ENCODE measurements at regions not wholly inside any gene's neighbourhood (a gene's known extent, or its start where the extent isn't known, plus 50 kb on each side); places are given as distances from the start of the nearest gene placed in this dataset.
"Not testable (repeated sequence)": the region's sequence is repeated elsewhere in the genome, so short reads cannot be mapped to it uniquely, and the experiment has no call there.

DNA sequence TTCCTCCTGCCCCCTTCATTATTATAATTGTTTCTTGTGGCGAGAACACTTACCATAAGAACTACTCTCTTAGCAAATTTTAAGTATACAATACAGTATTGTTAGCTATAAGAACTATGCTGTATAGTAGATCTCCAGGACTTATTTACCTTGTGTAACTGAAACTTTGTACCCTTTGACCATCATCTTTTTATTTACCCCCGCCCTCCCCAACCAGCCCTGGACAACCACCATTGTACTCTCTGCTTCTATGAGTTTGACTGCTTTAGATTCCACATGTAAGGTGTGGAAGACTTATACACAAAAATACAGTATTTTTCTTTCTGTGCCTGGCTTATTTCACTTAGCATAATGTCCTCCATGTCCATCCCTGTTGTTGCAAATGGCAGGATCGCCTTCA is 161.1 kb downstream of the PHF8 start:
- H3K4me3 ChIP-seq (ENCODE audit: low read length) = no peak overlapping the region
- no peaks in the 10 kb centered on the region for H3K4me1 ChIP-seq (ENCODE audit: control insufficient read depth, insufficient read depth, low read length)
- H3K27me3 ChIP-seq (ENCODE audit: control insufficient read depth, insufficient read depth) = no peaks in the 10 kb centered on the region
- ATAC-seq = no peak
- DNase-seq = no peak
- H3K27ac ChIP-seq (ENCODE audit: low read length) = no peak overlapping the region
- intact Hi-C loops (cut with DNase I) = no loop called here
- H3K9me3 ChIP-seq (ENCODE audit: control insufficient read depth, low read length) = no peaks in the 10 kb centered on the region
- 96% methylated on average over 3 of the region's 3 CpGs for WGBS

GRCh38 chrX:53882331-53882730 is 161.9 kb downstream of the PHF8 start:
- DNase-seq (no peak), ATAC-seq (peak in 1 of 2 donors; percentile 51)
- no peaks in the 10 kb centered on the region for H3K27me3 ChIP-seq (ENCODE audit: control insufficient read depth, insufficient read depth)
- no peak overlapping the region for H3K4me3 ChIP-seq (ENCODE audit: low read length)
- intact Hi-C loops (cut with DNase I) = no loop called here
- 26% methylated on average over 6 of the region's 6 CpGs for WGBS
- H3K27ac ChIP-seq (ENCODE audit: low read length) = no peak overlapping the region
- no peaks in the 10 kb centered on the region for H3K9me3 ChIP-seq (ENCODE audit: control insufficient read depth, low read length)
- no peaks in the 10 kb centered on the region for H3K4me1 ChIP-seq (ENCODE audit: control insufficient read depth, insufficient read depth, low read length)

GRCh38 chrX:53880786-53881185 is 163.5 kb downstream of the PHF8 start:
- intact Hi-C loops (cut with DNase I); DNase-seq; H3K4me1 ChIP-seq (ENCODE audit: control insufficient read depth, insufficient read depth, low read length); H3K27ac ChIP-seq (ENCODE audit: low read length); H3K4me3 ChIP-seq (ENCODE audit: low read length); H3K27me3 ChIP-seq (ENCODE audit: control insufficient read depth, insufficient read depth); ATAC-seq; H3K9me3 ChIP-seq (ENCODE audit: control insufficient read depth, low read length): not testable (repeated sequence)
- WGBS = 34% methylated on average over 2 of the region's 2 CpGs

- 89% methylated on average over 4 of the region's 4 CpGs for WGBS
- H3K4me3 ChIP-seq (ENCODE audit: low read length) = no peak overlapping the region
- intact Hi-C loops (cut with DNase I) = no loop called here
- no peaks in the 10 kb centered on the region for H3K4me1 ChIP-seq (ENCODE audit: control insufficient read depth, insufficient read depth, low read length)
- H3K9me3 ChIP-seq (ENCODE audit: control insufficient read depth, low read length) = no peaks in the 10 kb centered on the region
- ATAC-seq = no peak
- DNase-seq = no peak
- H3K27me3 ChIP-seq (ENCODE audit: control insufficient read depth, insufficient read depth) = no peaks in the 10 kb centered on the region
- no peak overlapping the region for H3K27ac ChIP-seq (ENCODE audit: low read length)
Observed at GRCh38 chrX:53859890-53860289, 173.4 kb upstream of the HUWE1 start.

DNA sequence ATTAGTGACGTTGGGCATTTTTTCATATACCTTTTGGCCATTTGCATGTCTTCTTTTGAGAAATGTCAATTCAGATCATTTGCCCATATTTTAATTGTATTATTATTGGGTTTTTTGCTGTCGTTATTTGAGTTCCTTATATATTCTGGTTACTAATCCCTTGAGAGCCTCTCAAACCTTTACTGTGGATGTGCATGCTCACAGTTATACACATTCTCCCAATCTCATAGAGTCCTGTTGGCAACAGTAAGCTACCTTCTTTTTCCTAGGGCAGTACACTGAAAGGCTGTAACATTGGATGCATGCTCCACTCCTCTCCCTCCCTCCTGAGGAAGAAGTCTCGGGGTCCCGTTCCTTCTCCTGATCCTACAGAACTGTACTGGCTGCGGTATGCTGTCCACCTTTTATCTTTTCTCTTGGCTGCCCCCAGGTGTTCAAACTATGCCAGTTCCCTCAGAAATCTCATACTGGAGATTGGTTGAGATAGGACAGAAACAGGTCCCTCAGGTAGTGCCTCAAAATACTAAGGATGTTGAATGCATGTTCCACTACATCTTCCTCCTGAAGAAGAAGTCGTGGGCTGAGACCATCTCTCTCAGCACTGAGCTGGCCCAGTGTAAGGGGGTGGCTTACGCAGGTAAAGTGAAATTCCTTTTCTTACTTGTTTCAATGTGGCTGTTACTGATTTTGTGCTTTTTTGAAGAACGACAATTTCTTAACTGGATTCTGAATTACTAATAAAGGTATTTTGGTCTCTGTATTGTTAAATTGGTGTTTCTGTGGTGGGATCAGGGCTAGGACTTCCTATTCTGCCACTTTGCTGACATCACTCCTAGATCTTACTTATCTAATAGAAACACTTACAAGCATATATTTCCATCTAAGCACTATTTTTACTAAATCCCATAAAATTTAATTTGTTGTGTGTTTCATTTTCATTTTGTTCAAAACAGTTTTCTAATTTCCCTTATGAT is 145.4 kb upstream of the HUWE1 start:
- Histone ChIP-seq H3K4me1 (ENCODE audit: control insufficient read depth, insufficient read depth, low read length) (no peaks in the 10 kb centered on the region), H3K27ac (ENCODE audit: low read length) (no peak overlapping the region), H3K4me3 (ENCODE audit: low read length) (no peak overlapping the region), H3K27me3 (ENCODE audit: control insufficient read depth, insufficient read depth) (no peaks in the 10 kb centered on the region), H3K9me3 (ENCODE audit: control insufficient read depth, low read length) (no peaks in the 10 kb centered on the region)
- ATAC-seq (no peak), DNase-seq (no peak)
- 41% methylated on average over 8 of the region's 8 CpGs for WGBS
- intact Hi-C loops (cut with DNase I) = no loop called here

GRCh38 chrX:53824686-53825085 is 138.2 kb upstream of the HUWE1 start:
- H3K4me3 ChIP-seq (ENCODE audit: low read length) = no peak overlapping the region
- no peaks in the 10 kb centered on the region for H3K4me1 ChIP-seq (ENCODE audit: control insufficient read depth, insufficient read depth, low read length)
- H3K27ac ChIP-seq (ENCODE audit: low read length) = no peak overlapping the region
- no peaks in the 10 kb centered on the region for H3K27me3 ChIP-seq (ENCODE audit: control insufficient read depth, insufficient read depth)
- 76% methylated on average over 2 of the region's 2 CpGs for WGBS
- DNase-seq (no peak), ATAC-seq (no peak)
- intact Hi-C loops (cut with DNase I) = no loop called here
- no peaks in the 10 kb centered on the region for H3K9me3 ChIP-seq (ENCODE audit: control insufficient read depth, low read length)

- H3K4me3 ChIP-seq (ENCODE audit: low read length); ATAC-seq; H3K27me3 ChIP-seq (ENCODE audit: control insufficient read depth, insufficient read depth); DNase-seq; H3K4me1 ChIP-seq (ENCODE audit: control insufficient read depth, insufficient read depth, low read length); H3K27ac ChIP-seq (ENCODE audit: low read length); intact Hi-C loops (cut with DNase I); H3K9me3 ChIP-seq (ENCODE audit: control insufficient read depth, low read length): not testable (repeated sequence)
- WGBS = 92% methylated on average over 1 of the region's 1 CpG
Observed at GRCh38 chrX:53818115-53818514, 131.6 kb upstream of the HUWE1 start.

DNA sequence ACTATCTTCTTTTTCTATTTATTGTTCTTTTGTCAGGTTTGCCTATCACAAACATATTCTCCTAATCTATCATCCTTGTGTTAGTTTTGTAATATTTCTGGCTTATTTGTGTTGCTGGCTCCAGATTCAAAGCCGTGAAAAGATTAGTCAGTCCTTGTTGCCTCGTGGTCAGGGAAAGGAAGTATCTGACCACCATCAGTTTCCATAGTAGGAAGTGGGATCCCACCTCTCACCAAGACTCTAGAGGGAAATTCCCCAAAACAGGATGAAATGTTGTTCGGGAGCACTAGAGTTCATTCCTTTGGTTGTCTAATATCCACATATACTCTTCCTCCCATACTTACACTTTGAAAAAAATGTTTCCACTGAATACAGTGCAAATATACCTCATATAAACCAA is 131.0 kb upstream of the HUWE1 start:
- H3K4me3 ChIP-seq (ENCODE audit: low read length) = no peak overlapping the region
- DNase-seq (no peak), ATAC-seq (no peak)
- H3K27ac ChIP-seq (ENCODE audit: low read length) = no peak overlapping the region
- intact Hi-C loops (cut with DNase I) = no loop called here
- H3K27me3 ChIP-seq (ENCODE audit: control insufficient read depth, insufficient read depth) = no peaks in the 10 kb centered on the region
- 49% methylated on average over 3 of the region's 3 CpGs for WGBS
- no peaks in the 10 kb centered on the region for H3K9me3 ChIP-seq (ENCODE audit: control insufficient read depth, low read length)
- H3K4me1 ChIP-seq (ENCODE audit: control insufficient read depth, insufficient read depth, low read length) = no peaks in the 10 kb centered on the region

- no peak for DNase-seq
- intact Hi-C loops (cut with DNase I) = no loop called here
Observed at GRCh38 chrX:53813670-53814440, 127.3 kb upstream of the HUWE1 start.

GRCh38 chrX:53798281-53798680 is 111.8 kb upstream of the HUWE1 start:
- Histone ChIP-seq H3K4me1 (ENCODE audit: control insufficient read depth, insufficient read depth, low read length) (no peaks in the 10 kb centered on the region), H3K27me3 (ENCODE audit: control insufficient read depth, insufficient read depth) (no peaks in the 10 kb centered on the region), H3K4me3 (ENCODE audit: low read length) (no peak overlapping the region), H3K9me3 (ENCODE audit: control insufficient read depth, low read length) (no peaks in the 10 kb centered on the region), H3K27ac (ENCODE audit: low read length) (no peak overlapping the region)
- ATAC-seq (no peak), DNase-seq (no peak)
- intact Hi-C loops (cut with DNase I) = no loop called here
- 93% methylated on average over 3 of the region's 3 CpGs for WGBS

More at GRCh38 chrX:53813670-53814440, 127.3 kb upstream of the HUWE1 start:
- H3K4me1 ChIP-seq (ENCODE audit: control insufficient read depth, insufficient read depth, low read length) = no peaks in the 10 kb centered on the region
- H3K9me3 ChIP-seq (ENCODE audit: control insufficient read depth, low read length) = no peaks in the 10 kb centered on the region
- ATAC-seq = no peak
- H3K27me3 ChIP-seq (ENCODE audit: control insufficient read depth, insufficient read depth) = no peaks in the 10 kb centered on the region
- H3K27ac ChIP-seq (ENCODE audit: low read length) = no peak overlapping the region
- WGBS = 87% methylated on average over 15 of the region's 15 CpGs
- H3K4me3 ChIP-seq (ENCODE audit: low read length) = no peak overlapping the region

GRCh38 chrX:53795576-53795975 is 109.1 kb upstream of the HUWE1 start:
- ATAC-seq = no peak
- H3K4me3 ChIP-seq (ENCODE audit: low read length) = no peak overlapping the region

More at GRCh38 chrX:53795576-53795975, 109.1 kb upstream of the HUWE1 start:
- WGBS = 11% methylated on average over 2 of the region's 2 CpGs
- no peaks in the 10 kb centered on the region for H3K9me3 ChIP-seq (ENCODE audit: control insufficient read depth, low read length)
- no peak for DNase-seq
- H3K4me1 ChIP-seq (ENCODE audit: control insufficient read depth, insufficient read depth, low read length) = no peaks in the 10 kb centered on the region
- intact Hi-C loops (cut with DNase I) = no loop called here
- no peak overlapping the region for H3K27ac ChIP-seq (ENCODE audit: low read length)
- no peaks in the 10 kb centered on the region for H3K27me3 ChIP-seq (ENCODE audit: control insufficient read depth, insufficient read depth)

All from right cardiac atrium (tissue), 5 donors.